GM19395 (cell line): ENCODE measurements at regions not wholly inside any gene's neighbourhood (a gene's known extent, or its start where the extent isn't known, plus 50 kb on each side); places are given as distances from the start of the nearest gene placed in this dataset.
"Not testable (repeated sequence)": the region's sequence is repeated elsewhere in the genome, so short reads cannot be mapped to it uniquely, and the experiment has no call there.

Source experiments
- ATAC-seq: cut with Tn5 transposase; IDR thresholded peaks from one replicate; pipeline ENCODE4 v1.9.1; 2021; ENCODE audit warnings: mild to moderate bottlenecking, moderate library complexity; ENCODE audit not compliant: unreplicated experiment

DNA sequence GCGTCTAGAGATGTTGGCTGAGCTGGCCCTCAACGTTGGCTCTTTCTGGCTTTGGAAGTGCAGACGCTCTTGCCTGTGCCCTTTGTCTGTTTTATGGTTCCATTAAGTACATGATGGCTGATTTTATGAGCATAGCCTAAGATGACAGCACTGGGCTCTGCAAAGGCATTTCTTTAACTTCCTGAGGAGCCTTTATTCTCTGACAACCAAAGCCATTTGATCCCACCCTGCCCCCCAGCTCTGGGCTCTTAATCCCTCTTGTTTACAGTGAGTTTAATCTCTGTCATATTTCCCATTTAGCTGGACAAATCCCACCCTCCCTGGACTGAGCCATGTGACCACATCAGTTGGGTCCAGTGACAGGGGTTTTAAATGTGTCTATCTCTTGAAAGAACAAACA is 195.9 kb downstream of the ACKR3 start:
- no peak for ATAC-seq

DNA sequence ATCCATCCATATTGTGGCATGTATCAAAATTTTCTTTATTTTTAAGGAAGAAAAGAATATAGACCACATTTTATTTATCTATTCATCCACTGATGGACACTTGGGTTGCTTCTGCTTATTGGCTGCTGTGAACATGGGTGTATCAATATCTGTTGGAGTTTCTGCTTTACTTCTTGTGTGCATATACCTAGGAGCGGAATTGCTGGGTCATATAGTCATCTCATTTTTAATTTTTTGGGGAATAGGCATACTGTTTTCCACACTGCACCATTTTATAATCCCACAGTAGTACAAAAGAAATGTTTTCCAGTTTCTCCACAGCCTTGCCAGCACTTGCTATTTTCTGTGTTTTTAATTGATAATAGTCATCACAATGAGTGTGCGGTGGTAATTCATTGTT is 197.2 kb downstream of the ACKR3 start:
- ATAC-seq: no peak

DNA sequence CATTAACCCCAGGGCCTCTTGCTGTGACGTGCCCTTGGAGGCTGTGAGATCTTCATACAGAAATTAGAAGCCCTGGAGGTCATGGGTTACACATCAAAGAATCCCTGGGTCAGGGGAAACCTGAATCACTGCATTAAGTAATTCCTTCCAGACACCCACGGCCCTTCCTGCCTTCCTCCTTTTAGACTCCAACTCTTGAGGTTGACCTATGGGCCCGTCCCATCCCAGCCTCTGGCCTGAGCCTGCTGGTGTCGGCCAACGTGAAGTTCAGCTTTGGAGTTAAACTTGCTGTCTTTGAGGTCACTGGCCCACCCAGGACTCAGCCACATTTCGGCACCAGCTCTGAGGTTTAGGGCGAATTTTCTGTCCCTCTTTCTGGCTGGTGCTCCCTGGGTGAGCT is 198.3 kb downstream of the ACKR3 start:
- no peak for ATAC-seq

DNA sequence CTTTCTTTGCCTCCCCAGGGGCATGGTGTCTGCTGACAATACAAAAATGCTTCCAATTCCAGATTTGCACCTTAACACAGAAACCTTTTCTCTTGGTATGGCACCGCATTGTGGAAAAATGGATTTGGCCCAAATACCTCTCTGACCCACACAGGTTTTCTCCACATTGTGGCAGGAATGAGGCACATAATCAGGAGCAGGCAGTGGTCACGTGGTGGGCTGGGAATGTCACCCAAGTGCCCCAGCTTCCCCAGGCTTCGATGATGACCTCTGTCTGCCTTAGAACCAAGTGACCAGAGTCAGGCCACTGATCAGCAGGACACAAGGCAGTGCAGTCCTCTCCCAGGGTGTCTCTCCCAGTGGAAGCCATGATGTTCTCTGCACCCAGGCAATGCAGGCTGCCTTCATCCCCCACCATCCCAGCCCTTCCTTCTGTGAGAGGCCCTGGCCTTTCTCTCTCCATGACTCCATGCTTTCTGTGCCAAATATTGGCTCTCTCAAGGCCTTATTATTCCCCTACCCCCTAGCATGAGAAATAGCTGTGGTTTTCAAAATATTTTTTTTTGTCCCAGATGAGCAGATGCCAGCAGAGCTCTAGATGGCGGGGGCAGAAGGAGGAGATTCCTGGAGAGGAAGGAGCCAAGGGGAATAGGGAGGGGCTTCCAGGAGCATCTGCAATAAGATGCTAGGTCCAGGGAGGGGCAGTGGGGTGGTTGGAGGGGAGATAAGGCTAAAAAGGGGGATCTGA is 198.9 kb downstream of the ACKR3 start:
- ATAC-seq: no peak

DNA sequence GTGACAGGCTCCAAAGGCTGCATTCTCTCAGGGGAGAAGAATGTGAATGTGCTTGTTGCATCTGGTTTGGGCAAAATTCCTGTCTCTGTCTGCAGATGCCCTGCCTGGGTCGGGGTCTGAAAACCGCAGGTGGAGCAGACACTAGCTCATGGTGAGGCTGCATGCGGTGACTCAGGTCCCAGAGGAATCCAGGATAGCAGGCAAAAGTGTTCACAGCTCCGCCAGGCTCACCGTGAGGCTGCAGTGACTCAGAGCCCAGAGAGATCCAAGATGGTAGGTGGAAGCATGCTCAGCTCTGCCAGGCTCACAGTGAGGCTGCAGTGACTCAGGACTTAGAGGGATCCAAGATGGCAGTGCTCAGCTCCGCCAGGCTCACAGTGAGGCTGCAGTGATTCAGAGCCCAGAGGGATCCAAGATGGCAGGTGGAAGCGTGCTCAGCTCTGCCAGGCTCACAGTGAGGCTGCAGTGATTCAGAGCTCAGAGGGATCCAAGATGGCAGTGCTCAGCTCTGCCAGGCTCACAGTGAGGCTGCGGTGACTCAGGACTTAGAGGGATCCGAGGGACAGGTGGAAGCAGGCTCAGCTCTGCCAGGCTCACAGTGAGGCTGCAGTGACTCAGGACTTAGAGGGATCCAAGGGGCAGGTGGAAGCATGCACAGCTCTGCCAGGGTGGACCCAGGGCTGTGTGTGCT is 200.5 kb downstream of the ACKR3 start:
- ATAC-seq: no peak

DNA sequence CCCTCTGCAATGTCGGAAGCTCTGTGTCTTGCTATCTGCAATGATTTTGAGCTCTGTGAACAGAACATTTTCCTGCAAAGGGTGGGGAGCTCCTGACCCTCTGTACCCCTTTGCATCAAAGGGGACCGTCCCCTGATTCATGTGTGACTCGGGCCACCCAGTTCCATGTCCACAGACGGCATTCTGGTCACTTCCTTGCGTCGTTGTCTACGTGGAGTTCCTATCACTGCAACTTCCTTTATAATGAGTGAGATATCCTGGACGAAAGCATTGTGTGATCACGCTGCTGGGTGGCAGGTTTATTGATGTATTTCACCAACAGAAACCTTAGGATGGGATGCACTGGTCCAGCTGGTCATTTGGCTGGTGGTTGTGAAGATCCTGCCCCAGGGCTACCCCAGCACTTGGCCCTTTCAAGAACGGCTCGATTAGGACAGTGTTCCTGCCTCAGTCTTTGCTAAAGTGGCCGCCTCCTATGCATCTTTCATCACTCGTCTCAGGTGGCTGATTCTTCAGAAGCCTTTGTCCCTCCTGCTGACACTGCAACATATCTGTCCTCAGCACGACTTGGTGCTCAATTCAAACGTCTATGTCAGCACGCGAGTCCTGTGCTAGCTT is 202.7 kb downstream of the ACKR3 start:
- no peak for ATAC-seq

DNA sequence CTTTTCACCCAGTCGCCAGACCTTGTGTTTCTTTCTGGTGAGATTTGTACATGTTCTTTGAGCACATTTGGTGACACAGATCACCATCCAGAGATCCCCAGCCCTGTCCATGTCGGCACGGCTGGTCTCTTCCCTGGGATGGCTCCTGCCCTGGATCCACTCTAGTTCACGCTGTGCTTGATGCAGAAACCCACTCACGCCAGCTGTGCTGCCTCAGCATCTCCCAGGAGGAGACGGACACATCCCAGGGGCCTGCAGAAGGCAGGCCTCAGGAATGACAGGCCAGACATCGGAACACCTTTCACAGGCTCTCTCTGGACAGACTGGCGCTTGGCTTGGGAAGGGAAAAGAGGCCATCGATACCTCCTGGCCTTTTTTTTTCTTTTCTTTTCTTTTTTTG is 203.6 kb downstream of the ACKR3 start:
- no peak for ATAC-seq

DNA sequence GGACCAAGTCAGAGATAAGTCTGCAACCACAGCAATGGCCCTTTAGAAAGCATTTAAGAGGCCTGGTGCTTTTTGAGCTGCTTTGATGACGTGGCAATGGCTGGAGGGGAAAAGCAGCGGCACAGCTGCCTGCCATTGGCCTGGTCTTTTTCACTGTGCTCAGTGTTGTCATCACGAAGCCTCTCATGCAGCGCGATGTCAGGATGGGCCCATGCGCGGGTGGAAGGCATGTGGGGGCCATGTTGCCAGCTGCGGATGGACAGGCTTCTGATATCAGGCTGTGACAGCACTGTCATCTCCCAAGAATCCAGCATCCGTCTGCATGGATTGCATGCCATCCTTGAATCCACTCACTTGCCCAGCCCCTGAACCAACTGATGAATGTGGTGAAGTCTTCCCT is 204.5 kb downstream of the ACKR3 start:
- ATAC-seq: no peak

DNA sequence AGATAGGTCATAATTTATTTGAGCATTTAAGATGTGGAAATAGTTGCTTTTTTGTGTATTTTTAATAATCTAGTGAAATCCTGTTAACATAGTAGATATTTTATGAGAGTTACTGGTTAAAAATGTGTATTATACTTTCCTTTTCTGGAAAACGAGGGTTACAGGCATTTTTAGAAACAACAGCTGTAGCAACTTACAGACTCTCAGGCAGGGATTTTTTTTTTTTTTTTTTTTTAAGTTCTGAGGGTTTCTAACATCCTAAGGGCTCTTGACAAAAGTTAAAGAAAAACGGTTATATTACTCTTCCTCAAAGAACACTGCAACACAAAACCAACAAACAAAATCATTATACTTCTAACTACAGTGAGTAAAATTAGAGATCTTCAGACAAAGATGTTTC is 205.9 kb downstream of the ACKR3 start:
- no peak for ATAC-seq

DNA sequence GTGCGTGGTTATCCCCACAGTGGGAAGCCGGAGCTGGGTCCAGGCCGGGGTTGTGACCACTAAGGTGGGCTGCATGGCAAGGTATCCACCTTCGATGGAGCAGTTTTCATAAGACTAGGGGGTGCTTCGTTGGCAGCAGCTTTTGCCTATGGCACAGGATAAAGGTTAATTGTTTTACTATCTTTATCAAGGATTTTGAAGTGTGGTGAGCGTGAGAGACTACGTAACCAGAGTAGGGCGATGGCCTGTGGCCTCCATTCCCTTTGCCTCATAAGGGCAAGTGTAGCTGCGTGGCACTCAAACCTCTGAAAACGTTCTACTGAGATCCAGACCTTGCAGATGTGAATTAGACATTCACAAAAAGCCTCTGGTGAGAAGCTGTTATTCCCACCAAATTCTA is 206.6 kb downstream of the ACKR3 start:
- no peak for ATAC-seq

DNA sequence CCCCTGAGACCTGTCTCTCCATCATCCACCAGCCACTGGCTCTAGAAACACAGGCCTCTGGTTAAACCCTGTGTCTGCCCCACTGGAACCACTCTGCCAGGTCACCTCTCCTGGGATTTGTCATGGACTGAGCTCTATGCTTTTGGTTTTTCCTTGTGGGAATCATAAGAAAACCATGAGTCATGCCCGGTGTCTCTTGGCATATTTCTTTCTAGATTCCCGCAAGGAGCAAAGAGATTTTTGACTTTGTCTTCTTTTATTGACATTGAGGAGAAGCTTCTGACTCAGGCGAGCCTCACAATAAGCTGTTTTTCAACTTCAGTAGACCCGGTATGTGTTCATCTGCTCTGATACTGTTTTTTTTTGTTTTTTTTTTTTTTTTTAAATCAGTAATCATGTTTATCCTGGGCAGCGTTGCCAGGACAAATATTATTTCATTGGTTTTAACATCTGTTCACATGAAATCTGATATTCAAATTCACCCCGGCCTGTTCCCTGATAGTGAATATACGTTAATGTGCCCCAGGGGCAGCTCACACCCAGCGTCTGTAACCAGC is 207.1 kb downstream of the ACKR3 start:
- ATAC-seq: no peak

DNA sequence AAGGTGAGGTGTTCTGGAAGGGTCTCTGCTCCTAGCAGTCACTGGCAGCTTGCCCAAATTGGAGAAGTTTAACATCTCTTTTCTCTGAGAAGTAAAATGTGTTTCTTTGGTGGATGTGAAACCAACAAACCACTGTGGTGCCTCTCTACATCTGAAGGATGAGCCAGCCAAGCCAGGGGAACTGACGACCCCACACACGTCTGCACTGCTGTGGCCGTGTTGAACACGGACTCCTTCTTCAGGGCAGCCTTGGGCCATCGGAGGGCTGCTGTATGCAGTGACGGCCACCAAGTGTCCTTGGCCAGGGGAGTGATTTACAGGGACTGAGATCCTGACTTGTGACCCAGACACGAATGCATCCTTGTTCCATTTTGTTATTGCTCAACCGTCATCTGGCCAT is 207.8 kb downstream of the ACKR3 start:
- no peak for ATAC-seq

DNA sequence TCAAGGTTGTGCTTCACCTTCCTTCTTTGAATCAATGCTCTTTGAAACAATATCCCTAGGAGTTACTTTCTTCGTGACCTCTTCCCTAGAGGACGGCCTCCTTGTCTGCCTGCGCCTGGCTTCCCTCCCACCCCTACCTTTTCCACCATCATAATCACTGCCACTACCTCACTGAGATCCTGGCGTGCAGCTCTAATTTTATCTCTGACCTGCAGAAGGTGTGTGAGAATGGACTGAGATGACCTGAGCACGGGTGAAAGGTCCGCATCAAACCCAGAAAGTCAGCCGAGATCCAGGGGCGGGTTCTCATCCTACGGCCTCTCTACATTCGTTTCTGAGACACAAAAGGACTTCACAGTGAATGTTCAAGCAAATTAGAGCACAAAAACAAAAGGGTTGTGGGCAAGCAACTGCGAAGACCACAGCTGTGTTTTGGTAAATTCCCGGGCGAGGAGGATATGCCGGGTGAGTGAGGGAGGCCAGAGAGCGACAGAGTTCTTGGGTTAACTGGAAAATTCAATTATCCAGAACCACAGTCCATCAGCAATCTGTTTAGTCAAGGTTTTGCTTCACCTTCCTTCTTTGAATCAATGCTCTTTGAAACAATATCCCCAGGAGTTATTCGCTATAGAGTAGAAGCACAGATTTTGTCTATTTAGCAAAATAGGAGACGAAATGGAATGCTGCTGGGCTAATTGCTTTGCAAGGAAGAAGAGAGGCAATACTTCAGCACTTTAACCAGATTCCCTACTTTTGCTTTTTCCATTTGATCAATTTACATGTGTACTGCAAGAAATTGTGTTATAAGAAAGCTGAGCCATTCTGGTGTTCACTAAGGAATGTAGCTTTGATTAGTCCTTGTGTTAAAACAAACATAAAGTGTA is 212.6 kb downstream of the ACKR3 start:
- no peak for ATAC-seq

DNA sequence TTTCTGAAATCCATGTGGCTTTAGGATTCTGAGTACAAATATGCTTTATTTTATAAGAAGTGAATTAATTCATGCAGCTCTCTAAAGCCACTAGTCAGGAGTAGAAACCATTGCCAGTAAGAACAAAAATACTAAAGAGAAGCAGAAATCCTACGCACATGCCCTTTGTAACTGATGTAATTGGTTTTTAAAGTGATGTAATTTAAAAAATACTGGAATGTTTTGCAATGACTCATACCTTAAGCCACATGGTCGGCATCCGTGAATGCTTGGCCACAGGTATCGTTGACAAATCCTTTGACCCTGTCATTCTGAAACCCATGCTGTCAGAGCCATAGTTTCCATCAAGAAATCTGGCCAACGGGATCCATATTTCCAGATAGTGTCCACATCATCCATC is 213.3 kb downstream of the ACKR3 start:
- no peak for ATAC-seq

DNA sequence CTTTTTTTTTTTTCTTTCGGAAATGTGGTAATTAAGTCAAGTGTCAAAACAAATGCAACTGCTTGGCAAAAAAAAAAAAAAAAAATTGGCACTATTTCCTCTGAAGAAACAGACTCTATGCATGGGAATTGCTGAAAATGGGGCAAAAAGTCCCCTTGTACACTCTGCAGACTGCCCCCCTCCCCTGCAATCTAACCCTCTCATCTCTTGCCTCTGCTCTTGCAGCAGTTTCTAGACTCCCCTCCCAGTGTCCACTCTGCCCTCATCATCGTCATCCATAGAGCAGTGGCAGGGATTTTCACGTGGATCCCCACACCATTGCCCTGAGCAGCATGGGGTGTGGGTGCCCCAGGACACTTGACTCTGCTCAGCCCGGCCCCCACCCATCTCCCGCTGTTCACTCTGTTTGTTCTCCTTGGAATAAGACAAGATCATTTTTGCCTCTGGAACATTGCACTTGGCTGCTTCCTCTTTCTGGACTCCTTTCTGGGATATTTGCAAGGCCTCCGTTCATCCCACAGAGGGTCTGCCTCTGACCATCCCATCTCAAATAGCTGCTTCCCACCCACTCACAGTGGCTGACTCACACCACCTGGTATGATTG is 213.9 kb downstream of the ACKR3 start:
- no peak for ATAC-seq

DNA sequence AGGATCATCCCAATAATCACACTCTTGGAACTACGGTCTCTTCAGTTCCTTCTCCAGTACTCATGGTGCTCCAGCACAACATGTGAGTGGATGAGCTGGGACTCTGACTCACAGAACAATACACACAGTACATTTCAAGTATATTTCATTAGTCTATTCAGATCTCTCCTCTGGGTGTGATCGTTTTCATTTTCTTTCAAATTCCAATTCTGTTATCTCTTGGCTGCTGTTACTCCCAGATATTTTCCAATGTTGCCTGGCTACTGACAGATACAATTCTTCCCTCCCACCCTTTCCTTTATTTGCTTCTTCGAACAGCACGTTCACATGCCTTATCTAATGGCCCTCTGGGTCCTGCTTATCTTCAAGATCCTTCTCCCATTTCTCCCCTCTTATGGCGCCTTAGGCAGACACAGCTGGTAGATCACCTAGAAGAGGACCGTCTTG is 216.0 kb downstream of the ACKR3 start:
- ATAC-seq: no peak

DNA sequence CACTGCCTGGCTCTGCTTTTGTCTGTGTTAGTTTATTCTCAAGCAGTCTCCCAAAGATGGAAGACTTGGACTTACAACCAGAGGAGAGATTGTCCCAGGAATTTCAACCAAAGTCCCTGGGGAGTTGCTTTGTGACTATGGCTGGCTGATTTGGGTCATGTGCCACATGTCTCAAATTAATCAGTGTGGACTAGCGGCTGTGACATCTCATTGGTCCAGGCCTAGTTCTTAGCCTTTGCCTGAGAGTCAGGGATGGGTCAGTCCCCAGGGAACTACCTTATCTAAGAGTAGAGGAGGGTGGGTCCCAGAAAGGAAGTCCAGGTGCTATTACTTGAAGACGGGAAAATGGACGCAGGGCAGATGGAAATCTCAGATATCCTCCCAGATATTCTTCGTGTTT is 217.1 kb downstream of the ACKR3 start:
- no peak for ATAC-seq

DNA sequence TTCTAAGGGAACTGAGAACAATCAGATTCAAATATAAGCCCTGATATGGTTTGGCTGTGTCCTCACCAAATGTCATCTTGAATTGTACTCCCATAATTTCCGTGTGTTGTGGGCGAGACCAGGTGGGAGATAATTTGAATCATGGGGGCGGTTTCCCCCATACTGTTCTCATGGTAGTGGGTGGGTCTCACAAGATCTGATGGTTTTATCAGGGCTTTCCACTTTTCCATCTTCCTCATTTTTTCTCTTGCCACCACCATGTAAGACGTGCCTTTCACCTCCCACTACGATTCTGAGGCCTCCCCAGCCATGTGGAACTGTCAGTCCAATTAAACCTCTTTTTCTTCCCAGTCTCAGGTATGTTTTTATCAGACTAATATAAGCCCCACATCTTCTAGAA is 217.8 kb downstream of the ACKR3 start:
- not testable (repeated sequence) for ATAC-seq

DNA sequence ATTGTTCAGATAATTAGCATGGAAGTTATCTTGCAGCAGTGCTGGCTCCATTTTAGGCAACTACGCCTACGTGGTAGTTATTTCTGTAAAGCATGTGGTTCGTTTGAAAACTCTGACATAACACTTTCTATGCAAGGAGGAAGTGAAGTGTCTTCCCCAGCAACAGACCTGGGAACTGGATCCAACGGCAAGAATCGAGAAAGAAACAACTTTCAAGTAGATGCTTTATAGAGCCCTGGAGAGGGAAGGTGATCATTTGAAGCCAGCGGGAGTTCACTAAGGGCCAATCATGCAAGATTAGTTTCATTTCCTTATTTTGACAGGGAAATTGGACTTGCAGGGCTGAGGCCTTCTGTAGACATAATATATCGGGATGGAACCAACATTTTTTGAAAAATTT is 218.3 kb downstream of the ACKR3 start:
- ATAC-seq: no peak

DNA sequence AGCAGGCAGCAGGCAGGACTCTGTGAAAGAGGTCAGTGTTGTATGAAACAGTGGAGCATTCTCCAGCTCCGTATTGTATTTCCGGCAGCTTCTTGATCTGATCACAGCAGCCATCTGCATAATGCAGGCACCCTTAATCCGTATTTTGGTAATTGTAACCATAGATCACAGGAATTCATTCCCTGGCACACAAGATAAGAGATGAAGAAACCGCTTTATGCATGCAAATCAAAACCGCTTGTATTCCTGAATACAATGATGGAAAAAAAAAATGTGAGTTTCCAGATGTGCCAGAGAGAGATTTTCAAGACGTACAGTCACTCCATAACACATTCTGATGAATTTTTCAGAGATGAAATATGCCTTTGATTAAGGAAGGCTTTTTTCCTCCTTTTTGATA is 221.3 kb downstream of the ACKR3 start:
- ATAC-seq: no peak
